K562 (cell line): ENCODE measurements at regions not wholly inside any gene's neighbourhood (a gene's known extent, or its start where the extent isn't known, plus 50 kb on each side); places are given as distances from the start of the nearest gene placed in this dataset.

Experiments used
- ELF1 ChIP-seq: fragments of 200-800 bp; sonication (Bioruptor generic); IDR thresholded peaks from 2 replicates; pipeline ENCODE4 v1.6.1; 2016; ENCODE audit warnings: missing genetic modification characterization, missing compliant biosample characterization
- OTX1 ChIP-seq: fragments of 450-650 bp; formaldehyde crosslinking; IDR thresholded peaks from 2 replicates; pipeline ENCODE4 v1.4.0; 2022; ENCODE audit warnings: mild to moderate bottlenecking
- POLR2G ChIP-seq: fragments of 200-400 bp; formaldehyde crosslinking; IDR thresholded peaks from 2 replicates; pipeline ENCODE4 v1.6.1; 2017; ENCODE audit warnings: low read depth, mild to moderate bottlenecking, antibody characterized with exemption, low read length, moderate library complexity
- PPARD ChIP-seq: fragments of 250-450 bp; sonication (Bioruptor Pico); IDR thresholded peaks from 2 replicates; pipeline ENCODE4 v1.8.0; 2022; ENCODE audit warnings: inconsistent platforms, mild to moderate bottlenecking, moderate library complexity
- SAFB ChIP-seq: fragments of 200-400 bp; formaldehyde crosslinking; IDR thresholded peaks from 2 replicates; pipeline ENCODE4 v1.6.1; 2017; ENCODE audit warnings: low read depth, low read length, borderline replicate concordance
- THRAP3 ChIP-seq: fragments of 450-650 bp; IDR thresholded peaks from 2 replicates; pipeline ENCODE4 v1.6.1; 2016; ENCODE audit warnings: mild to moderate bottlenecking, inconsistent platforms, borderline replicate concordance
- XRCC4 ChIP-seq: IDR thresholded peaks from one replicate; pipeline ENCODE4 v1.6.1; 2011; ENCODE audit not compliant: insufficient read depth, insufficient read length; ENCODE audit errors: extremely low read depth
- ZBTB1 ChIP-seq: sonication (generic); formaldehyde crosslinking; IDR thresholded peaks from 2 replicates; pipeline ENCODE4 v1.8.1; 2023; ENCODE audit warnings: missing genetic modification reagents, low read depth, mild to moderate bottlenecking, borderline replicate concordance
- ZNF23 ChIP-seq: fragments of 250-450 bp; sonication (Bioruptor Pico); IDR thresholded peaks from 2 replicates; pipeline ENCODE4 v1.4.0; 2020; ENCODE audit warnings: mild to moderate bottlenecking
- ZNF282 ChIP-seq: sonication (generic); formaldehyde crosslinking; IDR thresholded peaks from 2 replicates; pipeline ENCODE4 v1.8.1; 2023; ENCODE audit warnings: missing genetic modification reagents
- ZNF57 ChIP-seq: fragments of 450-650 bp; formaldehyde crosslinking; IDR thresholded peaks from 2 replicates; pipeline ENCODE4 v1.4.0; 2020; ENCODE audit warnings: mild to moderate bottlenecking, moderate library complexity
- ZNF77 ChIP-seq: fragments of 250-450 bp; sonication (Bioruptor Pico); IDR thresholded peaks from 2 replicates; pipeline ENCODE4 v1.5.0; 2020
- ZNF785 ChIP-seq: fragments of 250-450 bp; sonication (Bioruptor Pico); IDR thresholded peaks from 2 replicates; pipeline ENCODE4 v1.4.0; 2020; ENCODE audit warnings: mild to moderate bottlenecking
- TF ChIP-seq, protein P1 (sequence below), 2 experiments: fragments of 250-450 bp in 1 of 2; fragments of 450-650 bp in 1 of 2; sonication (Bioruptor Pico) in 1 of 2; IDR thresholded peaks; 2 replicates each; pipeline versions ENCODE4 v1.6.1 to v1.8.0; 2016 to 2021; ENCODE audit warnings: mild to moderate bottlenecking in 2 of 2, moderate library complexity in 2 of 2, missing compliant biosample characterization in 1 of 2, missing genetic modification characterization in 1 of 2
- TF ChIP-seq, protein P2 (sequence below): fragments of 200-800 bp; sonication (Bioruptor generic); IDR thresholded peaks from 2 replicates; pipeline ENCODE4 v1.6.1; 2017; ENCODE audit warnings: missing genetic modification characterization, missing compliant biosample characterization
- TF ChIP-seq, protein P3 (sequence below): fragments of 250-450 bp; sonication (Bioruptor Pico); IDR thresholded peaks from 2 replicates; pipeline ENCODE4 v1.5.1; 2021; ENCODE audit warnings: mild to moderate bottlenecking
- TF ChIP-seq, protein P4 (sequence below): fragments of 450-650 bp; IDR thresholded peaks from 2 replicates; pipeline ENCODE4 v1.6.1; 2014; ENCODE audit warnings: low read depth, mild to moderate bottlenecking, moderate library complexity, borderline replicate concordance
- TF ChIP-seq, protein P5 (sequence below): fragments of 450-650 bp; formaldehyde crosslinking; IDR thresholded peaks from 2 replicates; pipeline ENCODE4 v1.4.0; 2022; ENCODE audit warnings: missing genetic modification characterization
- TF ChIP-seq, protein P6 (sequence below): fragments of 450-650 bp; IDR thresholded peaks from 2 replicates; pipeline ENCODE4 v1.6.1; 2016; ENCODE audit warnings: mild to moderate bottlenecking

DNA sequence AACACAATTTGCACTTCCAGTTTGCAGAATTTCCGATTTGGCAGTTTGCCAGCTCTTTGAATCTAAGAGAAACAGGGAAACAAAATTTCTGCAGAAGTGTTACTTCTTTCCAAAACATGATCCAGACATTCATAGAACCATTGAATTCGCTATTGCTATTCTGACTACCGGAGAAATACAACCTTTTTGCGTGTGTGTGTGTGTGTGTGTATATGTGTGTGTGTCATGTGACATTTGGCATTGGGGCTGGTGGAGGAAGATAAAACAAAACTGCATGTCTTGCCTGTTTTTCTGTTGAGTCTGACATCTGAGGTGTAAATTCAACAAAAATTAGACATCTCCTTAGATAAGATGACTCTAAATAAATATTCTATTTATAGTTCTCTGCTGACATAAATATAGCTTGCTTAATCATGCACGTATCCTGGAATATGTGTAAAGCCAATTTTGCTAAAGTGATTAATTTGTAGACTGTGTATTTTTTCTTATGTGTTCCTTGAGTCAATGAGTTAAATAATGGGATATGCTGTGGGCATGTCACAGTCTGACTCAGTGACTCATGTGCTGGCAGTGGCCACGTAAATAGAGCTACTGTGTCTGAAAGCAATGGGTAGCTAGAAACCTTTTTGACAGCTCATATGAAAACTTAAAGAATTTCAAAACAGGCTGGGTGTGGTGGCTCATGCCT lies 98.9 kb downstream of the HPGD start (continued):
- TF ChIP-seq POLR2G (no peak), XRCC4 (no peak), SAFB (no peak), OTX1 (CRISPR knock-in tag) (0 out of 2 replicates have a peak, but pooled peaks have one; percentile 13), ZNF77 (no peak), ELF1 (tag) (0 out of 2 replicates have a peak, but pooled peaks have one; percentile 23), ZNF57 (CRISPR knock-in tag) (no peak), ZNF23 (CRISPR knock-in tag) (no peak), ZNF785 (CRISPR knock-in tag) (no peak), ZBTB1 (CRISPR knock-in tag) (no peak), PPARD (CRISPR knock-in tag) (no peak), THRAP3 (no peak), ZNF282 (CRISPR knock-in tag) (no peak)
- TF ChIP-seq, protein P1, sequence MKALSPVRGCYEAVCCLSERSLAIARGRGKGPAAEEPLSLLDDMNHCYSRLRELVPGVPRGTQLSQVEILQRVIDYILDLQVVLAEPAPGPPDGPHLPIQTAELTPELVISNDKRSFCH (CRISPR knock-in tag; IDR thresholded peaks at IDR 0.05): no peak
- TF ChIP-seq, protein P1 (tag; IDR thresholded peaks at IDR 0.05): no peak
- TF ChIP-seq, protein P2, sequence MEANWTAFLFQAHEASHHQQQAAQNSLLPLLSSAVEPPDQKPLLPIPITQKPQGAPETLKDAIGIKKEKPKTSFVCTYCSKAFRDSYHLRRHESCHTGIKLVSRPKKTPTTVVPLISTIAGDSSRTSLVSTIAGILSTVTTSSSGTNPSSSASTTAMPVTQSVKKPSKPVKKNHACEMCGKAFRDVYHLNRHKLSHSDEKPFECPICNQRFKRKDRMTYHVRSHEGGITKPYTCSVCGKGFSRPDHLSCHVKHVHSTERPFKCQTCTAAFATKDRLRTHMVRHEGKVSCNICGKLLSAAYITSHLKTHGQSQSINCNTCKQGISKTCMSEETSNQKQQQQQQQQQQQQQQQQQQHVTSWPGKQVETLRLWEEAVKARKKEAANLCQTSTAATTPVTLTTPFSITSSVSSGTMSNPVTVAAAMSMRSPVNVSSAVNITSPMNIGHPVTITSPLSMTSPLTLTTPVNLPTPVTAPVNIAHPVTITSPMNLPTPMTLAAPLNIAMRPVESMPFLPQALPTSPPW (CRISPR knock-in tag): peak; percentile 39; the same call in 1 of the 2 replicates
- TF ChIP-seq, protein P3, sequence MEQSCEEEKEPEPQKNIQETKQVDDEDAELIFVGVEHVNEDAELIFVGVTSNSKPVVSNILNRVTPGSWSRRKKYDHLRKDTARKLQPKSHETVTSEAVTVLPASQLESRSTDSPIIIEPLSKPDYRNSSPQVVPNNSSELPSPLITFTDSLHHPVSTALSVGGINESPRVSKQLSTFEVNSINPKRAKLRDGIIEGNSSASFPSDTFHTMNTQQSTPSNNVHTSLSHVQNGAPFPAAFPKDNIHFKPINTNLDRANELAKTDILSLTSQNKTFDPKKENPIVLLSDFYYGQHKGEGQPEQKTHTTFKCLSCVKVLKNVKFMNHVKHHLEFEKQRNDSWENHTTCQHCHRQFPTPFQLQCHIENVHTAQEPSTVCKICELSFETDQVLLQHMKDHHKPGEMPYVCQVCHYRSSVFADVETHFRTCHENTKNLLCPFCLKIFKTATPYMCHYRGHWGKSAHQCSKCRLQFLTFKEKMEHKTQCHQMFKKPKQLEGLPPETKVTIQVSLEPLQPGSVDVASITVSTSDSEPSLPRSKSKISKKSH (CRISPR knock-in tag): no peak
- TF ChIP-seq, protein P4, sequence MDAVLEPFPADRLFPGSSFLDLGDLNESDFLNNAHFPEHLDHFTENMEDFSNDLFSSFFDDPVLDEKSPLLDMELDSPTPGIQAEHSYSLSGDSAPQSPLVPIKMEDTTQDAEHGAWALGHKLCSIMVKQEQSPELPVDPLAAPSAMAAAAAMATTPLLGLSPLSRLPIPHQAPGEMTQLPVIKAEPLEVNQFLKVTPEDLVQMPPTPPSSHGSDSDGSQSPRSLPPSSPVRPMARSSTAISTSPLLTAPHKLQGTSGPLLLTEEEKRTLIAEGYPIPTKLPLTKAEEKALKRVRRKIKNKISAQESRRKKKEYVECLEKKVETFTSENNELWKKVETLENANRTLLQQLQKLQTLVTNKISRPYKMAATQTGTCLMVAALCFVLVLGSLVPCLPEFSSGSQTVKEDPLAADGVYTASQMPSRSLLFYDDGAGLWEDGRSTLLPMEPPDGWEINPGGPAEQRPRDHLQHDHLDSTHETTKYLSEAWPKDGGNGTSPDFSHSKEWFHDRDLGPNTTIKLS: no peak
- TF ChIP-seq, protein P5, sequence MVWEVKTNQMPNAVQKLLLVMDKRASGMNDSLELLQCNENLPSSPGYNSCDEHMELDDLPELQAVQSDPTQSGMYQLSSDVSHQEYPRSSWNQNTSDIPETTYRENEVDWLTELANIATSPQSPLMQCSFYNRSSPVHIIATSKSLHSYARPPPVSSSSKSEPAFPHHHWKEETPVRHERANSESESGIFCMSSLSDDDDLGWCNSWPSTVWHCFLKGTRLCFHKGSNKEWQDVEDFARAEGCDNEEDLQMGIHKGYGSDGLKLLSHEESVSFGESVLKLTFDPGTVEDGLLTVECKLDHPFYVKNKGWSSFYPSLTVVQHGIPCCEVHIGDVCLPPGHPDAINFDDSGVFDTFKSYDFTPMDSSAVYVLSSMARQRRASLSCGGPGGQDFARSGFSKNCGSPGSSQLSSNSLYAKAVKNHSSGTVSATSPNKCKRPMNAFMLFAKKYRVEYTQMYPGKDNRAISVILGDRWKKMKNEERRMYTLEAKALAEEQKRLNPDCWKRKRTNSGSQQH (CRISPR knock-in tag): peak; percentile 64; the same call in 1 of the 2 replicates
- TF ChIP-seq, protein P6, sequence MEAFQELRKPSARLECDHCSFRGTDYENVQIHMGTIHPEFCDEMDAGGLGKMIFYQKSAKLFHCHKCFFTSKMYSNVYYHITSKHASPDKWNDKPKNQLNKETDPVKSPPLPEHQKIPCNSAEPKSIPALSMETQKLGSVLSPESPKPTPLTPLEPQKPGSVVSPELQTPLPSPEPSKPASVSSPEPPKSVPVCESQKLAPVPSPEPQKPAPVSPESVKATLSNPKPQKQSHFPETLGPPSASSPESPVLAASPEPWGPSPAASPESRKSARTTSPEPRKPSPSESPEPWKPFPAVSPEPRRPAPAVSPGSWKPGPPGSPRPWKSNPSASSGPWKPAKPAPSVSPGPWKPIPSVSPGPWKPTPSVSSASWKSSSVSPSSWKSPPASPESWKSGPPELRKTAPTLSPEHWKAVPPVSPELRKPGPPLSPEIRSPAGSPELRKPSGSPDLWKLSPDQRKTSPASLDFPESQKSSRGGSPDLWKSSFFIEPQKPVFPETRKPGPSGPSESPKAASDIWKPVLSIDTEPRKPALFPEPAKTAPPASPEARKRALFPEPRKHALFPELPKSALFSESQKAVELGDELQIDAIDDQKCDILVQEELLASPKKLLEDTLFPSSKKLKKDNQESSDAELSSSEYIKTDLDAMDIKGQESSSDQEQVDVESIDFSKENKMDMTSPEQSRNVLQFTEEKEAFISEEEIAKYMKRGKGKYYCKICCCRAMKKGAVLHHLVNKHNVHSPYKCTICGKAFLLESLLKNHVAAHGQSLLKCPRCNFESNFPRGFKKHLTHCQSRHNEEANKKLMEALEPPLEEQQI: peak; percentile 80
